Suprapubic skin (tissue), 4 donors: ENCODE measurements at regions not wholly inside any gene's neighbourhood (a gene's known extent, or its start where the extent isn't known, plus 50 kb on each side); places are given as distances from the start of the nearest gene placed in this dataset.

Experiments used
- DNase-seq, 2 donors: peaks; one replicate each; pipeline ENCODE4 v3.0.0-alpha.2; 2019; ENCODE audit warnings: low spot score in 2 of 2
- H3K27ac ChIP-seq: fragments of 200-600 bp; sonication (generic); one replicate; pipeline ENCODE4 v1.5.1; 2019
- H3K27me3 ChIP-seq: fragments of 200-600 bp; sonication (generic); one replicate; pipeline ENCODE4 v1.5.1; 2019
- H3K36me3 ChIP-seq: fragments of 200-600 bp; sonication (generic); one replicate; pipeline ENCODE4 v1.5.1; 2019
- H3K4me1 ChIP-seq: fragments of 200-600 bp; sonication (generic); one replicate; pipeline ENCODE4 v1.5.1; 2019
- H3K4me3 ChIP-seq: fragments of 200-600 bp; sonication (generic); one replicate; pipeline ENCODE4 v1.5.1; 2019; ENCODE audit warnings: mild to moderate bottlenecking
- H3K9me3 ChIP-seq: fragments of 200-600 bp; sonication (generic); one replicate; pipeline ENCODE4 v1.5.1; 2019
- CTCF ChIP-seq, 2 donors: fragments of 200-600 bp in 1 of 2; fragments of 450-650 bp in 1 of 2; sonication (generic) in 1 of 2; IDR thresholded peaks; one replicate each; pipeline ENCODE4 v1.5.1; 2016 to 2019; ENCODE audit warnings: antibody characterized with exemption in 2 of 2, mild to moderate bottlenecking in 1 of 2, moderate library complexity in 1 of 2
- EP300 ChIP-seq: sonication (generic); formaldehyde crosslinking; IDR thresholded peaks from one replicate; pipeline ENCODE4 v1.6.1; 2017; ENCODE audit warnings: antibody characterized with exemption
- POLR2A ChIP-seq, 2 donors: fragments of 450-650 bp; IDR thresholded peaks; one replicate each; pipeline ENCODE4 v1.6.1; 2017; ENCODE audit warnings: antibody characterized with exemption in 2 of 2, mild to moderate bottlenecking in 2 of 2, moderate library complexity in 2 of 2
- POLR2AphosphoS5 ChIP-seq, 3 donors: sonication (generic); formaldehyde crosslinking; IDR thresholded peaks; one replicate each; pipeline ENCODE4 v1.6.1; 2017; ENCODE audit warnings: antibody characterized with exemption in 3 of 3
- WGBS: methylation state at CpG from one replicate; pipeline ENCODE4 v1.1.5; 2018; 5-methylcytosine and 5-hydroxymethylcytosine counted together

GRCh38 chr20:11469795-11470435 lies 447.8 kb upstream of the BTBD3 start:
- Histone ChIP-seq H3K27ac (no peak overlapping the region), H3K27me3 (no peaks in the 10 kb centered on the region), H3K36me3 (no peaks in the 10 kb centered on the region), H3K9me3 (no peaks in the 10 kb centered on the region), H3K4me3 (no peak overlapping the region), H3K4me1 (no peaks in the 10 kb centered on the region)
- DNase-seq = no peak
- TF ChIP-seq EP300 (no peak), POLR2A (IDR thresholded peaks at IDR 0.05) (no peak), CTCF (IDR thresholded peaks at IDR 0.05) (no peak), POLR2AphosphoS5 (IDR thresholded peaks at IDR 0.05) (no peak)
- 60% methylated on average over 1 of the region's 1 CpG for WGBS

- no peaks in the 10 kb centered on the region for H3K36me3 ChIP-seq
- no peak for DNase-seq
- TF ChIP-seq CTCF (IDR thresholded peaks at IDR 0.05) (no peak), POLR2A (IDR thresholded peaks at IDR 0.05) (no peak), EP300 (no peak), POLR2AphosphoS5 (IDR thresholded peaks at IDR 0.05) (no peak)
Measured at GRCh38 chr20:11473983-11474382, 443.7 kb upstream of the BTBD3 start.

GRCh38 chr20:11483697-11484096 lies 434.0 kb upstream of the BTBD3 start:
- Histone ChIP-seq H3K4me3 (no peak overlapping the region), H3K27me3 (no peaks in the 10 kb centered on the region), H3K27ac (no peak overlapping the region), H3K36me3 (no peaks in the 10 kb centered on the region), H3K9me3 (no peaks in the 10 kb centered on the region), H3K4me1 (no peaks in the 10 kb centered on the region)
- TF ChIP-seq CTCF (IDR thresholded peaks at IDR 0.05) = no peak
- TF ChIP-seq EP300 = no peak
- no peak for TF ChIP-seq POLR2AphosphoS5 (IDR thresholded peaks at IDR 0.05)
- TF ChIP-seq POLR2A (IDR thresholded peaks at IDR 0.05) = no peak
- 95% methylated on average over 1 of the region's 1 CpG for WGBS
- DNase-seq = no peak

More at GRCh38 chr20:11473983-11474382, 443.7 kb upstream of the BTBD3 start:
- H3K4me1 ChIP-seq = no peaks in the 10 kb centered on the region
- H3K27me3 ChIP-seq = no peaks in the 10 kb centered on the region
- no peaks in the 10 kb centered on the region for H3K9me3 ChIP-seq
- no peak overlapping the region for H3K27ac ChIP-seq
- H3K4me3 ChIP-seq = no peak overlapping the region

GRCh38 chr20:11484479-11484878 lies 433.2 kb upstream of the BTBD3 start:
- no peaks in the 10 kb centered on the region for H3K4me1 ChIP-seq
- no peak for DNase-seq
- TF ChIP-seq POLR2A (IDR thresholded peaks at IDR 0.05) (no peak), CTCF (IDR thresholded peaks at IDR 0.05) (no peak), POLR2AphosphoS5 (IDR thresholded peaks at IDR 0.05) (no peak), EP300 (no peak)
- H3K27me3 ChIP-seq = no peaks in the 10 kb centered on the region
- WGBS = 93% methylated on average over 1 of the region's 1 CpG
- H3K36me3 ChIP-seq = no peaks in the 10 kb centered on the region
- H3K9me3 ChIP-seq = no peaks in the 10 kb centered on the region
- no peak overlapping the region for H3K27ac ChIP-seq
- H3K4me3 ChIP-seq = no peak overlapping the region

GRCh38 chr20:11492386-11492785 lies 425.3 kb upstream of the BTBD3 start:
- no peak for DNase-seq
- no peaks in the 10 kb centered on the region for H3K27me3 ChIP-seq
- no peaks in the 10 kb centered on the region for H3K4me1 ChIP-seq
- no peak overlapping the region for H3K27ac ChIP-seq
- TF ChIP-seq EP300 = no peak
- H3K36me3 ChIP-seq = no peaks in the 10 kb centered on the region
- no peak overlapping the region for H3K4me3 ChIP-seq
- no peaks in the 10 kb centered on the region for H3K9me3 ChIP-seq

GRCh38 chr20:11492846-11493245 lies 424.8 kb upstream of the BTBD3 start:
- Histone ChIP-seq H3K4me1 (no peaks in the 10 kb centered on the region), H3K27me3 (no peaks in the 10 kb centered on the region), H3K27ac (no peak overlapping the region), H3K4me3 (no peak overlapping the region), H3K36me3 (no peaks in the 10 kb centered on the region), H3K9me3 (no peaks in the 10 kb centered on the region)
- DNase-seq = no peak
- TF ChIP-seq POLR2AphosphoS5 (IDR thresholded peaks at IDR 0.05) (no peak), POLR2A (IDR thresholded peaks at IDR 0.05) (no peak), EP300 (no peak)
